Spleen (tissue), 11 donors: ENCODE measurements at regions not wholly inside any gene's neighbourhood (a gene's known extent, or its start where the extent isn't known, plus 50 kb on each side); places are given as distances from the start of the nearest gene placed in this dataset.

ENCODE experiments used
- DNase-seq: peaks from one replicate; pipeline ENCODE4 v3.0.0-alpha.2; 2020
- H3K27ac ChIP-seq, 8 donors: fragments of 200-600 bp; sonication (generic) in 7 of 8; 1 replicate in 4 of 8; 2 replicates in 4 of 8; pipeline versions ENCODE4 v1.5.0 to v1.8.0; 2016 to 2021; ENCODE audit warnings: inconsistent platforms in 4 of 8, mild to moderate bottlenecking in 4 of 8, moderate library complexity in 1 of 8
- H3K27me3 ChIP-seq, 7 donors: fragments of 200-600 bp; sonication (generic) in 6 of 7; replicated peaks in 1 of 7; 1 replicate in 4 of 7; 2 replicates in 3 of 7; pipeline versions ENCODE4 v1.5.0 to v1.8.0; 2016 to 2021; ENCODE audit warnings: inconsistent platforms in 3 of 7, mild to moderate bottlenecking in 1 of 7
- H3K36me3 ChIP-seq, 6 donors: fragments of 200-600 bp; sonication (generic) in 5 of 6; 1 replicate in 4 of 6; 2 replicates in 2 of 6; pipeline versions ENCODE4 v1.5.0 to v1.8.0; 2016 to 2021; ENCODE audit warnings: inconsistent platforms in 2 of 6
- H3K4me1 ChIP-seq, 6 donors: fragments of 200-600 bp; sonication (generic) in 5 of 6; 1 replicate in 3 of 6; 2 replicates in 3 of 6; pipeline versions ENCODE4 v1.5.0 to v1.8.0; 2016 to 2021; ENCODE audit warnings: inconsistent platforms in 3 of 6
- H3K4me3 ChIP-seq, 8 donors: fragments of 200-600 bp; sonication (generic) in 7 of 8; 1 replicate in 4 of 8; 2 replicates in 4 of 8; pipeline versions ENCODE4 v1.5.0 to v1.8.0; 2016 to 2021; ENCODE audit warnings: inconsistent platforms in 4 of 8, mild to moderate bottlenecking in 4 of 8, moderate library complexity in 2 of 8
- H3K9me3 ChIP-seq, 8 donors: fragments of 200-600 bp; sonication (generic) in 7 of 8; 1 replicate in 4 of 8; 2 replicates in 4 of 8; pipeline versions ENCODE4 v1.5.0 to v1.8.0; 2016 to 2021; ENCODE audit warnings: inconsistent platforms in 4 of 8
- CTCF ChIP-seq, 11 experiments: fragments of 200-600 bp in 7 of 11; fragments of 450-650 bp in 4 of 11; sonication (generic) in 4 of 11; IDR thresholded peaks in 8 of 11; conservative IDR thresholded peaks in 3 of 11; 1 replicate in 7 of 11; 2 replicates in 4 of 11; pipeline versions ENCODE4 v1.4.0 to v1.8.0; 2016 to 2021; ENCODE audit warnings: antibody characterized with exemption in 11 of 11, inconsistent platforms in 4 of 11, mild to moderate bottlenecking in 1 of 11
- POLR2A ChIP-seq, 3 donors: fragments of 450-650 bp; IDR thresholded peaks; one replicate each; pipeline ENCODE4 v1.5.1; 2017; ENCODE audit warnings: antibody characterized with exemption in 3 of 3, mild to moderate bottlenecking in 1 of 3
- POLR2AphosphoS5 ChIP-seq, 3 donors: sonication (generic); formaldehyde crosslinking; IDR thresholded peaks; one replicate each; pipeline ENCODE4 v1.5.1; 2017; ENCODE audit warnings: antibody characterized with exemption in 3 of 3
- WGBS, 5 donors: extraction: QIAGEN DNeasy Blood & Tissue Kit in 3 of 5; methylation state at CpG; one replicate each; pipeline versions ENCODE4 v1.1.5 to v1.1.7; 2013 to 2018; 5-methylcytosine and 5-hydroxymethylcytosine counted together
- intact Hi-C: fragments of 100-400 bp; cut with DNase I; formaldehyde crosslinking; loops from one replicate; pipeline ENCODE4 v1.15.0; 2023; ENCODE audit warnings: low total_unique reads
- donor health status: healthy with polysubstance abuse.
- donor health status: DM: no; HTN: no; CAD: no; lungs with moderate emphysema.
- donor health status: DM: no; HTN: no; CAD: no.
- donor health status: Bipolar disorder and iron deficiency.
- donor health status: healthy.
- donor health status: DM: no; HTN: no; CAD: no.
- donor health status: DM: yes; HTN: yes; CAD: no.

GRCh38 chr6:88494401-88495140, 328.4 kb upstream of the CNR1 start:
- intact Hi-C loops = no loop called here
- TF ChIP-seq CTCF (IDR thresholded peaks at IDR 0.05 in 8 of 11, conservative IDR thresholded peaks at IDR 0.05 in 3 of 11) (no peak), POLR2AphosphoS5 (IDR thresholded peaks at IDR 0.05) (no peak), POLR2A (IDR thresholded peaks at IDR 0.05) (no peak)
- no peak overlapping the region for H3K4me3 ChIP-seq
- H3K27ac ChIP-seq = no peak overlapping the region
- no peak for DNase-seq
- peaks cover 0 to 18% (median 9%) of the 10 kb centered on the region in 8 donors for H3K9me3 ChIP-seq
- 66 to 87% (median 74%) methylated on average over 3 of the region's 3 CpGs for WGBS, 5 donors
- H3K36me3 ChIP-seq = no peaks in the 10 kb centered on the region
- no peaks in the 10 kb centered on the region for H3K27me3 ChIP-seq
- H3K4me1 ChIP-seq = peaks cover 0 to 13% (median 0%) of the 10 kb centered on the region in 6 donors

GRCh38 chr6:88493717-88494116, 327.6 kb upstream of the CNR1 start:
- Histone ChIP-seq H3K4me1 (peaks cover 0 to 13% (median 0%) of the 10 kb centered on the region in 6 donors), H3K9me3 (peaks cover 0 to 18% (median 9%) of the 10 kb centered on the region in 8 donors), H3K36me3 (no peaks in the 10 kb centered on the region), H3K27ac (no peak overlapping the region), H3K27me3 (no peaks in the 10 kb centered on the region), H3K4me3 (no peak overlapping the region)
- 80 to 93% (median 89%) methylated on average over 2 of the region's 2 CpGs for WGBS, 5 donors
- no peak for DNase-seq
- intact Hi-C loops = no loop called here
- no peak for TF ChIP-seq CTCF (IDR thresholded peaks at IDR 0.05 in 8 of 11, conservative IDR thresholded peaks at IDR 0.05 in 3 of 11)
- no peak for TF ChIP-seq POLR2AphosphoS5 (IDR thresholded peaks at IDR 0.05)
- no peak for TF ChIP-seq POLR2A (IDR thresholded peaks at IDR 0.05)

- Histone ChIP-seq H3K27ac (no peak overlapping the region), H3K36me3 (no peaks in the 10 kb centered on the region), H3K4me1 (peaks cover 0 to 13% (median 0%) of the 10 kb centered on the region in 6 donors), H3K9me3 (peaks cover 0 to 13% (median 7%) of the 10 kb centered on the region in 8 donors), H3K4me3 (no peak overlapping the region), H3K27me3 (no peaks in the 10 kb centered on the region)
- intact Hi-C loops = no loop called here
- WGBS, 5 donors = 74 to 84% (median 81%) methylated on average over 2 of the region's 2 CpGs
- peak in 2 of 11 experiments; percentile 14 to 22 for TF ChIP-seq CTCF (IDR thresholded peaks at IDR 0.05 in 8 of 11, conservative IDR thresholded peaks at IDR 0.05 in 3 of 11)
- TF ChIP-seq POLR2AphosphoS5 (IDR thresholded peaks at IDR 0.05) = no peak
- DNase-seq = no peak
Observed at GRCh38 chr6:88492824-88493223, 326.7 kb upstream of the CNR1 start.

- WGBS, 5 donors = 78 to 88% (median 82%) methylated on average over 2 of the region's 2 CpGs
- peaks cover 0 to 7% (median 2%) of the 10 kb centered on the region in 8 donors for H3K9me3 ChIP-seq
- no peak overlapping the region for H3K4me3 ChIP-seq
- H3K36me3 ChIP-seq = no peaks in the 10 kb centered on the region
- peaks cover 0 to 13% (median 0%) of the 10 kb centered on the region in 6 donors for H3K4me1 ChIP-seq
- no peak overlapping the region for H3K27ac ChIP-seq
- no peak for DNase-seq
- H3K27me3 ChIP-seq = no peaks in the 10 kb centered on the region
- intact Hi-C loops = no loop called here
- no peak for TF ChIP-seq POLR2A (IDR thresholded peaks at IDR 0.05)
- no peak for TF ChIP-seq CTCF (IDR thresholded peaks at IDR 0.05 in 8 of 11, conservative IDR thresholded peaks at IDR 0.05 in 3 of 11)
- no peak for TF ChIP-seq POLR2AphosphoS5 (IDR thresholded peaks at IDR 0.05)
Observed at GRCh38 chr6:88492241-88492640, 326.1 kb upstream of the CNR1 start.
